Testis (tissue), 2 donors: ENCODE measurements at regions not wholly inside any gene's neighbourhood (a gene's known extent, or its start where the extent isn't known, plus 50 kb on each side); places are given as distances from the start of the nearest gene placed in this dataset.

Experiments
- POLR2A ChIP-seq: fragments of 450-650 bp; IDR thresholded peaks from one replicate; pipeline ENCODE4 v1.6.1; 2017; ENCODE audit warnings: antibody characterized with exemption, mild to moderate bottlenecking, moderate library complexity
- TF ChIP-seq, protein P1 (sequence below), 3 experiments: fragments of 450-650 bp in 2 of 3; fragments of 200-600 bp in 1 of 3; sonication (generic) in 1 of 3; IDR thresholded peaks; one replicate each; pipeline ENCODE4 v1.5.1; 2016 to 2019; ENCODE audit warnings: antibody characterized with exemption in 3 of 3, mild to moderate bottlenecking in 2 of 3, moderate library complexity in 1 of 3

DNA sequence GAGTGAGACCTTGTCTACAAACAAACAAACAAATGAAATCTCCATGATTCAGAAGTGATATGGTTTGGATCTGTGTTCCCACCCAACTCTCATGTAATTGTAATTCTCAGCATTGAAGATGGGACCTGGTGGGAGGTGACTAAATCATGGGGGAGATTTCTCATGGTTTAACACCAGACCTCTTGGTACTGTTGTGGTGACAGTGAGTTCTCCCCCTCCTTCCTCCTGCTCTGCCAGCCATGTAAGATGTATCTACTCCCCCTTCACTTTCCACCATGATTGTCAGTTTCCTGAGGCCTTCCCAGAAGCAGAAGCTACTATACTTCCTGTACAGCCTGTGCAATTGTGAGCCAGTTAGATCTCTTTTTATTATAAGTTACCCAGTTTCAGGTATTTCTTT lies 438.4 kb upstream of the THBS1 start:
- TF ChIP-seq, protein P1, sequence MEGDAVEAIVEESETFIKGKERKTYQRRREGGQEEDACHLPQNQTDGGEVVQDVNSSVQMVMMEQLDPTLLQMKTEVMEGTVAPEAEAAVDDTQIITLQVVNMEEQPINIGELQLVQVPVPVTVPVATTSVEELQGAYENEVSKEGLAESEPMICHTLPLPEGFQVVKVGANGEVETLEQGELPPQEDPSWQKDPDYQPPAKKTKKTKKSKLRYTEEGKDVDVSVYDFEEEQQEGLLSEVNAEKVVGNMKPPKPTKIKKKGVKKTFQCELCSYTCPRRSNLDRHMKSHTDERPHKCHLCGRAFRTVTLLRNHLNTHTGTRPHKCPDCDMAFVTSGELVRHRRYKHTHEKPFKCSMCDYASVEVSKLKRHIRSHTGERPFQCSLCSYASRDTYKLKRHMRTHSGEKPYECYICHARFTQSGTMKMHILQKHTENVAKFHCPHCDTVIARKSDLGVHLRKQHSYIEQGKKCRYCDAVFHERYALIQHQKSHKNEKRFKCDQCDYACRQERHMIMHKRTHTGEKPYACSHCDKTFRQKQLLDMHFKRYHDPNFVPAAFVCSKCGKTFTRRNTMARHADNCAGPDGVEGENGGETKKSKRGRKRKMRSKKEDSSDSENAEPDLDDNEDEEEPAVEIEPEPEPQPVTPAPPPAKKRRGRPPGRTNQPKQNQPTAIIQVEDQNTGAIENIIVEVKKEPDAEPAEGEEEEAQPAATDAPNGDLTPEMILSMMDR (IDR thresholded peaks at IDR 0.05) = no peak
- TF ChIP-seq POLR2A = no peak
